GM19023 (cell line): ENCODE measurements at regions not wholly inside any gene's neighbourhood (a gene's known extent, or its start where the extent isn't known, plus 50 kb on each side); places are given as distances from the start of the nearest gene placed in this dataset.

Experiments
- ATAC-seq: cut with Tn5 transposase; IDR thresholded peaks from one replicate; pipeline ENCODE4 v1.9.1; 2021; ENCODE audit warnings: mild to moderate bottlenecking, moderate library complexity; ENCODE audit not compliant: unreplicated experiment

DNA sequence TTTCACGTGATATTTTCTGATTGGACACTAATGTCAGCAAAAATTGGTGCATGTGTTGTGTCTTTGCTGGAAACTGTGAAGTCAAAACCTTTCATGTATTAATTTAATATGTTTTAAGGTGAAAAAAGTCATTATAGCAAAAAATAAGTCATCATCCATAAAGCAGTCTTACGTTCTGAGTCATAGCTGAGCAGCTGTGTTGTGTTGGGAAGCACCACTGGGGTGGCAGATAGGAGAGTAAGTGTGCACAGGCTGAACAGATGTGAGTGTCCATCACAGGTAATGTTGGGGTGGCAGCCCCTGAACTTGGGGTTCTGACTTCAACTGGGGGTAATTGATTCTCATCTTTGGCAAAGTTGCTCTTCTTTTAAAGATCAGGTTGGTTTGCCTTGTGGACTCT is 156.8 kb downstream of the NXNL2 start:
- no peak for ATAC-seq

DNA sequence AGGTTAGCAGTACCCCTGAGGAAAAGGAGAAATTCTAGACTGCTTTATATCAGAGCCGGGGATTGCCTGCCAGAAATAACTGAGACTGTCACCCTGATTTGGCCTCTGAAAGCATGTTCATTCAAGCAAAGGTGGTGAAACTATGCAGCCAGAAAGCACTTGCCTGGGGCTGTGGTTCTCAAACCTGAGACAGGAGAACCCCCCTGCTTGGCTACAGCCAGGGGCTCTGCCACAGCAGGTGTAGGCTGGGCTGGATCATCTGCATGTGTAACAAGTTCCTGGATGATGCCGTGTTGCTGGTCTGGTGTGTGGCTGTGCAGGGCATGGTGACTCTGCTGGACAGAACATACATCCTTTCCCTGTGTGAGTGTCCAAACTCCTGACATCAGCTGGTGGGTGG is 157.8 kb downstream of the NXNL2 start:
- ATAC-seq: no peak

DNA sequence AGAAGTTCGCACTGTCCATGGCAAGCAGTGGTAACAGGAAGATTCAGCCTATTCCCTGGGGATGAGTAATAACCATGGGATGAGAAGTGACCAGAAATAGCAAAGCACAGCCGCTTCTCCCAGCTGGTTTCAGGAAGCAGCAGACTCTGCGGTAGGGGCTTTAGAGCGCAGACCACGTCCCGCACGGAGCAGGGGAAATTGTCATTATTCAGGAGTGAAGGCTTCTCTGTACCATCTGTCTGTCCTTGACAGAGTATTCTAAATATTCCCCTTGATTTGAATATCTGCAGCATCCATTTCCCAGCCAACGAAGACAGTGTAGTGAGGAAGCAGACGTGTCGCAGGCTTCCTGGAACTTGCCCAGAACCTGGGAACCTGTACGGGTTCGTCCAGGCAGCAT is 159.6 kb downstream of the NXNL2 start:
- no peak for ATAC-seq

DNA sequence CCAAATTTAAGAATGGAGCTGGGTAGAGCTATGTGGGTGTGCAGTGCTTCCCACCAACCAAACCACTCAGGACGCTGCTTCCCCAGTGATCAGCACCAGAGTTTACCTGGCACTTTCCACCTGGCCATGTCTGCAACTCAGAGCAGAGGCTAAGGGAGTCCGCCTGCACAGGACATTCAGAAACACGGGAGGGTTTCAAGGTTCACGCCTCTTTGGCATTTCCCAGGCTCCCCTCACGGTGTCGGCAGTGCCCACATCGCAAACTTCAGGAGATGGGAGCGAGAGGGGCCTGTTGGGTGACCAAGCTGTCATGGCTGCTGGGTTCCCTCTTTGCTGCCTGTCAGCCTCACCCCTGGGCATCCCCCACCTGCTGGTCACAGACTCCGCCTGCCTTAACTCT is 161.5 kb downstream of the NXNL2 start:
- ATAC-seq: no peak

DNA sequence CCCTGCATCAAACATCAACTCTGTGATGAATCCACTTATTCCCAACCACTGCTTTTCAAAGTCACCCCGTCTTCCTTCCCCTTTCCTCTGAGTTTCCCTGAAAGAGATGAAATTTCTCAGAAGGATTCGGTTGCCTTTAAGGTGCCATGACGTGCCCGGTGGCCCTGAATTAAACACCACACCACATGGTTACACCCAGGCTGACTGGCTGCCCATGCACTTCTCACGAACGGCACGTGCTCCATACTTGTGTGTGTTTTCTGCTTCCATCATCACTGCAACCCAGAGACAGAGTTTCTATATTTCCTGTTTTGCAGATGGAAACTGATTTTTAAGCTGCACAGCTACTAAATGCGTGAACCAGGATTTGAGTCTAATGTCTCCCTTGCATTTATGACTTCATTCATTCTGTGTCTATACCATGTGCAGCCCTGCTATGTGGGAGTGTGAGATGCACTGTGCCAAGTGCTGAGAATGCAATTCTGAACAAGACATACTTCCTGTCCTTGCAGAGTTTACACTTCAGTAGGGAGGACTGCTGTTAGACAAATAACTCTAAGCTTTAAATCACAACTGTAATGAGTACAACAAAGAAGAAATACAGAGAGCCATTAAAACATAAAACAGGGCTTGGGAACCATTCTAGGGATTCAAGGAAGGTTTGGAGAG is 162.9 kb downstream of the NXNL2 start:
- ATAC-seq: no peak

DNA sequence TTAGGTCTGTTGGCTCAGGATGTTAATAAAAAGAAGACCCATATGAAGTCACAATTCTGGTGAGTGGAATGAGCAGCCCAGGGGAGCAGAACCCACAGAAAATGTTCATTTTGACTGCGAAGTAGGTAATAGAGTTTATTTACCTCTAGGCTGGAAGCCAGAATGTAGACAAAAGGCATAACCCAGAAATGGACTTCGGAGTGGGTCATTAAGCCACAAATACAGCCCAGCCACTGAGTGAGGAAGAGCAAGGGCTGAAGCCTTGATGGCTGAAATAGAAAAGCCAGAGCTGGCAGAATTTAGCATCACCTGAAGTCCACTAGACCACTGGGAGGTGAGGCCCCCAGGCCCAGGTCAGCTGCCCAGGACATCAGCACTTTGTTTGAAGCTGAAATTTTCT is 168.0 kb downstream of the NXNL2 start:
- no peak for ATAC-seq

DNA sequence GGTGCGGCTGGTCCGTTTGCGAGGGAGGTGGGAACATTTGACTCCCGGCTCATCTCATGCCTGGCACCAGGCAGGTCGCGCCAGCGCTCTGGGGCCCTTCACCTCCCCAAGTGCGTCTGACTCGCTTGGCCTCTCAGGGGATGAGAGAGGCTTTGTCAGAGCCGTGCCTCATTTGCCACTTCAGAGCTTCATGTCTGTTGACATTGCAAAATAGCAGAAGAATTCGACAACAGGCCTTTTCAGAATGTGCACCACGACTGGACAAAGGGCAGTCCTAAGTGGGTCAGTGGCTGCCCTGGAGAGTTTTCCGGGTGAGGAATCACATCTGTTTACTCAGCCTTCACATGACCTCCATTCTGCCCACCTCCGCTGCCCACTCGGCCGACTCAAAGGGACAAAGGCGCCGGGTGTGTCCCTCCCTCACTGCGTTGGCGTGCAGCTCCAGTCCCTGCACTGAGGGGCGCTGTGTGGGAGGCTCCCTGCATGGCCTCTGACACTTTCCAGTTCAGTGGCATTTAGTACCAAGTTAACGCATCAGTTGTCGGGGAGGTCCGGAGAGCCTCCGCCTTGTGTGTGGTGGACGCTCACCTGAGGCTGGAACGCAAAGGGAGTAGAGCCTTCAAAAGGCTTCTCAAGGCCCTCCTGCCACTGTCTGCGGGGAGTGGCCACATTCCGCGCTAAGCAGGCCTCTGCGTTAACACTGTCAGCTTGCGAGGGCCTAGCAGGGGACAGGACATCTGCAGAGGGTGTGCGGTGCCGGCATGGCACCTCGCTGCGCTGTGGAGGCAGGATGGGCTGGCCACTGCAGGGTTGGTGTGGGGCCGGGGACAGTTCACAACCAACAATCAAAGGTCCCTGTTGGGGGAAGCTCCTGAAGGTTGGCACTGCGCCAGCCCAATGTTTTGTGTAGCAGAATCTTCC is 171.5 kb downstream of the NXNL2 start:
- no peak for ATAC-seq

DNA sequence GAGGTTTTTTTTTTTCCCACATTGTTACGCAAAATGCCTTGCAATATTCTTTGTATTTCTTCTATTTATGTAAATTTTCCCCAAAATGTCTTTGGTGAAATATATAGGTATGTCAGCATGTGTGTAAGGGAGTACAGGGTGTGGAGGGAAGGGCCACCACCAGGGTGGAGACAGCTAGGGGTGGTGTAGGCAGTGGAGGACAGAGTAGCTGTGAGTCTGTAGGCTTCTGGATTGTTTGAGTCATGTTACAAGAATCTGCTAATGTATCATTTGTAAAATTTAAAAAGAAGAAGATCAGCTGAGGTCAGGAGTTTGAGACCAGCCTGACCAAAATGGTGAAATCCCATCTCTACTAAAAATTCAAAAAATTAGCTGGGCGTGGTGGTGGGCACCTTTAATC is 175.5 kb downstream of the NXNL2 start:
- ATAC-seq: no peak

DNA sequence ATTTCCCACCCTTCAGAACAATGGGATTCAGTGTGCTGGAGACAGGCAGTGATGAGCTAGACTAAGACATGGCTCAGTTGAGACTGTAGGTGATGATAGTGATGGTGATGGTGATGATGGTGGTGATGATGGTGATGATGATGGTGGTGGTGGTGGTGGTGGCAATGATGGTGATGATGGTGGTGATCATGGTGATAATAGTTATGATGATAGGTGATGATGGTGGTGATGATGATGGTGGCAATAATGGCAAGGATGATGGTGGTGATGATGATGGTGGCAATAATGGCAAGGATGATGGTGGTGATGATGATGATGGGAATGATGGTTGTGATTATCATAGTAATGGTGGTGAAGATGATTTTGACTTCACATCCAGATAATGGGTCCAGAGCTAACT is 176.7 kb downstream of the NXNL2 start:
- ATAC-seq: no peak

DNA sequence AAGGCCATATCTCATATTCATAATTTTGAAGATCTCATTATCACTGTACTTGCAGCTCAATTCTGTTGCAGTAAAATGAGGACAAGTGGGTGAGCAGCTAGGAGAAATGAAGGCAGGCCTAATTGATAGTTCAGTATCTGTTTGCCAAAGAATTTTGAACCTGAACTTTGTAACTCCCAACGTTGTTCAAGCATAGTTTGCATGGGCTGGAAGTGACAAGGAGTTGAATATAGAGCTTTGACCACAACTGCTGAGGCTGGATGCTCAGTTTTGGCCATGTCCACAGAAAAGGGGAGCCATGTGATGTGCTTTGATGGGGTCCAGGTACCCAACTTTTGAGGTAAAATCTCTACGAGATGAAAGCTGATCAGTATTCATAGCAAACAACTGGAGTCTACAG is 177.5 kb downstream of the NXNL2 start:
- no peak for ATAC-seq

DNA sequence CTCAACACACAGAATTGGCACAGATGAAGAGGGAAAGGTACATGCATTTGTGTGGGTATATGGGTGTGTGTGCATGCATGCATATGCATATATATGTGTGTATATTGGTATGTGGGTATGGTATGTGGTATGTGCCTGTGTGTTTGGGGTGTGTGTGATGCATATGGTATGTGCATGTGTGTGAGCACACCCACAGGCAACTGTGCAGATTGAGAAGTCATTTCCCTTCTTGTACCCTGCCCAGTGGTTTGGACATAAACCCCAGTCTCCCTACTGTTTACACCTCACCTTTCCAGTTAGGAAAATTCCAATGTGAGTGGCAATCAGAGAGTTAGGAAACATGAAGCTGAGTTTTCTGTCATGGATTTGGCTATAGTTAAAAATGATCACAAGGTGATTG is 178.0 kb downstream of the NXNL2 start:
- ATAC-seq: no peak

DNA sequence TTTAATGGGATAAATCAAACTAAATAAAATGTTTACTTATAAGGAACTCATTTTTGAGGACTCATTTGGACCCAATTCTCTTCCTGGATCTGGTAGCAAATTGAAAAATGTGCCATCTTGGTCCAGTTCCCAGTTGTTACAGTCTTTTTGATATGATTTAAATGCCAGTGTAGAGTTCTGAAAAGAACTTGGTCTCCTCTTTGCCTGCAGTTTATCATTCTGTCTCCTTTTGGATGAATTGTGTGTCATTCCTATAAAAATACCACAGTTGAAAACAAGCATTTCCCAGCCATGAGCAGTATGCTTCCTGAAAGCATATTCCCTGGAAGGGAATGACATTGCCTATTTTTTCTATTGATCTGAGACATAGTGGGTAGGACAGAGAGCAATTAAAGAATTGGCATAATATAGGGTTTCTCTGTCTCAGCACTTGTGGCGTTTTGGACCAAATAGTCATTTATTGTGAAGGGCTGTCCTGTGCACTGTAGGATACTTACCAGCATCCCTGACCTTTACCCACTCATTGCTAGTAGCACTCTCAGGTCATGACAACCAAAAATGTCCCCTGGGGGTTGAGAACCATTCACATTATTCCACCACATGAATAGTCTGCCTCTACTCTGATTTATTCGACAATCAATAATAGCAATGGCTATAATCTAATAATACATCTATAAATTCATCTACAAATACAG is 181.8 kb downstream of the NXNL2 start:
- no peak for ATAC-seq

DNA sequence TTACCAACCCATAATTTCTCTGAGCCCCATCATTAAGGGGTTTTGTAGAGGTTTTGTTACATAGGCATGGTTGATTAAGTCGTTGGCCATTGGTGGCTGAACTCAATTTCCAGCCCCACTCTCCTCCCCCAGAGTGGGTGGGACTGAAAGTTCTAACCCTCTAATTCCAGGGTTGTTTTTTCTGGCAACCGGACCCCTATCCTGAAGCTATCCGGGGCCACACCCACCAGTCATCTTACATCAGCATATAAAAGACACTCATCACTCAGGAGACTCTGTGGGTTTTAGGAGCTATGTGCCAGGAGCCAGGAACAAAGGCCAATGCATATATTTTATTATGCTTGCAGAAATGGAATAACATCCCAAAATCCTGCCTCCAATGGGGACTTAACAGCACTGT is 186.0 kb downstream of the NXNL2 start:
- ATAC-seq: no peak

DNA sequence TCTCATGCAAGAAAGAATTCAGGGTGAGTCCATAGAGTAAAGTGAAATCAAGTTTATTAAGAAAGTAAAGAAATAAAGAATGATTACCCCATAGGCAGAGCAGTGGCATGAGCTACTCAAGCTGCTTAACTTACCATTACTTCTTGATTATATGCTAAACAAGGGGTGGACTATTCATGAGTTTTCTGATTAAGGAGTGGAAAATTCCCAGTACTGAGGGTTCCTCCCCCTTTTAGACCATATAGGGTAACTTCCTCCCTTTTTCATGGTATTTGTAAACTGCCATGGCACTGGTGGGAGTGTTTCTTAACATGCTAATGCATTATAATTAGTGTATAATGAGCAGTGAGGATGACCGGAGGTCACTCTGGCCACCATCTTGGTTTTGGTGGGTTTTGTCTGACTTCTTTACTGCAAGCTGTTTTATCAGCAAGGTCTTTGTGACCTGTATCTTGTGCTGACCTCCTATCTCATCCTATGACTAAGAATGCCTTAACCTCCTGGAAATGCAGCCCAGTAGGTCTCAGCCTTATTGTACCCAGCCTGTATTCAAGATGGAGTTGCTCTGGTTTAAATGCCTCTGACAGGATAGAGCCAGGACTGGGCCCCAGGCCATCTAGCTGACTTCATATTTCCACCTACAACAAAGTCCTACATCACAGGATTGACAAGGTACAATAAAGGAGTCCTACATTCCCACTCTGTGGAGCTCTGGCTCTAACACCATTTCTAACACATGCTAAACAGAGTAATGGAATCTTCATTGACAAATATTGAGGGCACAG is 186.7 kb downstream of the NXNL2 start:
- ATAC-seq: no peak

DNA sequence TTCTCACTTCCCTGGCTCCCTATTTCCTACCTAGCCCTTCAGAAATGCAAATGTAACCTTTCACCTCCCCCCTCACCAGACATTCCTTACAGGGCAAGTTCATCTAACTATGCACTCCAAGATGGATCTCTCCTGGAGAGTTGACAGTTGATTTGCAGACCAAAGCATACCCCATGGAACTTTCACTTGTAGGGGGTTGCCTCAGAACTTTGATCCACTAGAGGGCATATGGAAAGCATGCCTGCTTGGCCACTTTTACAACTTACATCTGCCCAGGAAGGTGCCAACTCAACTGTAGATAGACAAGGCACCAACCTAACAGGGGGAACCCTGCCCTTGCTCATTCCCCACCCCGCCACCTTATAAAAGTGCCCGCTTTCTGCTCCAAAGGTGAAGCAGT is 187.8 kb downstream of the NXNL2 start:
- no peak for ATAC-seq

DNA sequence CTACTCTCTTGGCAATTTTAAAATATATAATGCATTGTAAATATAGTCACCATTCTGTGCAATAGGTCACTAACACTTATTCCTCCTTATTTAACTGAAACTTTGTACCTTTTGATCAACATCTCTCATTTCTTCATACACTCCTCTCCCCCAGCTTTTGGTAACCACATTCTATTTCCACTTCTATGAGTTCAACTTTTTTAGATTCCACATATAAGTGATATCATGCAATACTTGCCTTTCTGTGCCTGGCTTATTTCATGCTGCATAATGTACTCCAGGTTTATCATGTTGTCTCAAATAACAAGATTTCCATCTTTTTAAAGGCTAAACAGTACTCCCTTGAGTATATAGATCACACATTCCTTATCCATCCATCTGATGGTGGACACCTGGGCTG is 188.8 kb downstream of the NXNL2 start:
- no peak for ATAC-seq

DNA sequence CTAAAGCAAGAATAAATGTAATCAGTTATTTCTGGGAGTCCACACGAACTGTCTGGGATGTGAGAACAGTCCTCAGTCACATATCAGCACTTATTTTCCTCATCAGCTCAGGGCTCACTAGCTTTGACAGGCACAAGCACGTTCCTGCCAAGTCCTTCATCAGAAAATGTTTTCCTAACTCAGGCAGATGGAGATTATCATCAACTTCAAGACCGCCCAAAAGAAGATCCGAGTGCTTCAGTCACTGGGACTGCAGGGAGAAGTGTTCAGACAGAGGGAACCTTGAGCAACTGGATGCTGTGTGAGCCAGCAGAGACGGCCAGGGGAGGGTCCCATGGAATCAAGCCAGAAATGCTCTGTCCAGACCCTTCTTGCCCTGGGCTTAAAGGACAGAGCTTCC is 189.4 kb downstream of the NXNL2 start:
- no peak for ATAC-seq

DNA sequence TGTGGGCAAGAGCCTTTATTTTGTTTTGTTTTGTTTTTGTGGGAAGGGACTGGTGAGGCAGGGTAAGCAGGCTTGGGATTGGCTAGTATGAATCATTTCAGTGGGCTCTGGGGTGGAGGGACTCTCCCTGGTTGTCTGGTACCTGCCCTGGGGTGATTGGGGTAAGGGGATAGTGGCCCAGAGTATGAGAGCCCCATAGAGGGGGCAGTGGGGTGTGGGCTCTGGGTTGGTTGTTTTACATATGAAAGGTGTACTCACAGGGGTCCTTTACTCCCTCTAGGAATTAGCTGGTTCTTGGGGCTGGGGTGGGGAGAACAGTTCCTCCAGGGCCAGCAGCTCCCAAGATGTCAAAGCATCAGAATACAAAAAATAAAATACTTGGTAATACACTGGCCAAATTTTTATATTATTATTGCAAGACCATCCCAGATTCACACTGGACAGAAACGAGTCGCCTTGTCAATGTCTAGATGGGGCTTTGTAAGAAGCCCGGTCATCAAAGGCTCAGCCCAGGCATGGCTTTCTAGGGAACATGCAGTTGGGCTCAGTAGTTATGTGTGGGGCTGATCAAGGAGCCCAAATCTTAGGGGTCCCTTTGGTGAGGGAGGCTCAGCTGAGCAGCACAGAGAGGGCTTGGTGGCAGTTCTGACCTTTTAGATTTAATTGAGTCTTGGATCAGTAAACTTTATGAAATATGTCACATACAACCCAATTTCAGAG is 190.5 kb downstream of the NXNL2 start:
- no peak for ATAC-seq

DNA sequence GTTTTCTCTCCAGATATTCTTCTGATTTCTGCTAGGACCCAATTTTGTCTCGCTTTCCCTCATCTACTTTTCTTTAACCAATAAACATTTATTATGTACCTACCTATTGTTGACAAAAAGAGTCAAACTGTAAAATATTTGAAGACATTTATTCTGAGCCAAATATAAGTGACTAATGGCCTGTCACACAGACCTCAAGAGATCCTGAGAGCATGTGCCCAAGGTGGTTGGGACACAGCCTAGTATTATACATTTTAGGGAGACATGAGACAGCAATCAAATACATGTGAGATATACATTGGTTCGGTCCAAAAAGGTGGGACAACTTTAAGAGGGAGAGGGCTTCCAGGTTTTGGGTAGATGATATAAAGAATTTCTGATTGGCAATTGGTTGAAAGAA is 191.8 kb downstream of the NXNL2 start:
- no peak for ATAC-seq

DNA sequence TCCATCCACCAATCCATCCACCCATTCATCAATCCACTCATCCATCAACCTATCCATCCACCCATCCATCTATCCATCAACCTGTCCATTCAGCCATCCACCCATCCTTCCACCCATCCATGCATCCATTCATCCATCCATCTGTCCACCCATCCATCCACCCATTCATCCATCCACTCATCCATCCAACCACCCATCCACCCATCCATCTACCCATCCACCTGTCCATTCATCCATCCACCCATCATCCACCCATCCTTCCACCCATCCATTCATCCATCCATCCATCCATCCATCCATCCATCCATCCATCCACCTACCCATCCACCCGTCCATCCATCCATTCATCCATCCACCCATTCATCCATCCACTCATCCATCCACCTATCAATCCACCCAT is 195.8 kb downstream of the NXNL2 start:
- no peak for ATAC-seq
